H1 (cell line): ENCODE measurements at regions not wholly inside any gene's neighbourhood (a gene's known extent, or its start where the extent isn't known, plus 50 kb on each side); places are given as distances from the start of the nearest gene placed in this dataset.

ENCODE experiments used
- CTCF ChIP-seq, 3 experiments: IDR thresholded peaks; 1 replicate in 2 of 3; 2 replicates in 1 of 3; pipeline versions ENCODE4 v1.5.1 to v1.6.1; 2011; ENCODE audit warnings: low read length in 3 of 3, mild to moderate bottlenecking in 3 of 3, inconsistent platforms in 2 of 3, low read depth in 1 of 3, moderate library complexity in 1 of 3; ENCODE audit not compliant: insufficient read depth in 1 of 3; ENCODE audit errors: control extremely low read depth in 1 of 3
- USF2 ChIP-seq: IDR thresholded peaks from 2 replicates; pipeline ENCODE4 v1.6.1; 2011; ENCODE audit warnings: low read length, improper control_type of control experiment

- TF ChIP-seq CTCF (IDR thresholded peaks at IDR 0.05; ENCODE audit: control extremely low read depth in 1 of 3, insufficient read depth in 1 of 3, low read depth in 1 of 3, low read length in 3 of 3) = no peak
- no peak for TF ChIP-seq USF2
Observed at GRCh38 chr6:9610620-9611415, 804.1 kb downstream of the TFAP2A start.
